HepG2 (cell line): ENCODE measurements at regions not wholly inside any gene's neighbourhood (a gene's known extent, or its start where the extent isn't known, plus 50 kb on each side); places are given as distances from the start of the nearest gene placed in this dataset.

Source experiments
- CTCF ChIP-seq: sonication (generic); formaldehyde crosslinking; IDR thresholded peaks from 2 replicates; pipeline ENCODE4 v1.5.0; 2020; ENCODE audit warnings: mild to moderate bottlenecking, missing genetic modification reagents, moderate library complexity
- KIAA2018 ChIP-seq: sonication (generic); formaldehyde crosslinking; IDR thresholded peaks from 2 replicates; pipeline ENCODE4 v1.5.0; 2020; ENCODE audit warnings: mild to moderate bottlenecking, missing genetic modification reagents, borderline replicate concordance
- TAF15 ChIP-seq: fragments of 200-400 bp; formaldehyde crosslinking; IDR thresholded peaks from one replicate; pipeline ENCODE4 v1.6.1; 2018; ENCODE audit warnings: mild to moderate bottlenecking, low read depth, low read length; ENCODE audit not compliant: poor library complexity, severe bottlenecking
- ZFP37 ChIP-seq: sonication (generic); formaldehyde crosslinking; IDR thresholded peaks from 2 replicates; pipeline ENCODE4 v1.4.0; 2020; ENCODE audit warnings: missing genetic modification reagents, borderline replicate concordance
- ZMYM3 ChIP-seq: sonication (generic); formaldehyde crosslinking; IDR thresholded peaks from 2 replicates; pipeline ENCODE4 v1.5.1; 2020; ENCODE audit warnings: mild to moderate bottlenecking, missing genetic modification reagents

GRCh38 chr11:95451682-95452081 is 220.7 kb upstream of the SESN3 start (continued):
- no peak for TF ChIP-seq KIAA2018 (CRISPR knock-in tag)
- TF ChIP-seq CTCF (CRISPR knock-in tag): no peak
- TF ChIP-seq TAF15: no peak
- TF ChIP-seq ZMYM3 (CRISPR knock-in tag): no peak
- no peak for TF ChIP-seq ZFP37 (CRISPR knock-in tag)
- TF ChIP-seq, all 625 proteins: peak for 0
